Upper lobe of left lung (tissue), 6 donors: ENCODE measurements at regions not wholly inside any gene's neighbourhood (a gene's known extent, or its start where the extent isn't known, plus 50 kb on each side); places are given as distances from the start of the nearest gene placed in this dataset.

Experiments
- ATAC-seq, 2 donors: fragments of 200-7000 bp; cut with Tn5 transposase; one replicate each; pipeline ENCODE4 v1.9.1; 2022; ENCODE audit warnings: mild to moderate bottlenecking in 2 of 2, moderate library complexity in 2 of 2; ENCODE audit not compliant: low FRiP score in 2 of 2
- DNase-seq, 2 donors: peaks; one replicate each; pipeline ENCODE4 v3.0.0-alpha.2; 2019 to 2020
- H3K27ac ChIP-seq, 4 donors: fragments of 200-600 bp; sonication (generic); one replicate each; pipeline ENCODE4 v1.5.1; 2016 to 2019
- H3K27me3 ChIP-seq, 4 donors: fragments of 200-600 bp; sonication (generic); one replicate each; pipeline ENCODE4 v1.5.1; 2017 to 2019
- H3K36me3 ChIP-seq, 4 donors: fragments of 200-600 bp; sonication (generic); one replicate each; pipeline ENCODE4 v1.5.1; 2016 to 2019
- H3K4me1 ChIP-seq, 4 donors: fragments of 200-600 bp; sonication (generic); one replicate each; pipeline ENCODE4 v1.5.1; 2018 to 2019
- H3K4me3 ChIP-seq, 4 donors: fragments of 200-600 bp; sonication (generic); one replicate each; pipeline ENCODE4 v1.5.1; 2017 to 2019; ENCODE audit warnings: mild to moderate bottlenecking in 2 of 4, moderate library complexity in 1 of 4
- H3K9me3 ChIP-seq, 4 donors: fragments of 200-600 bp; sonication (generic); one replicate each; pipeline ENCODE4 v1.5.1; 2018 to 2019
- CTCF ChIP-seq, 6 experiments: fragments of 450-650 bp in 4 of 6; fragments of 200-600 bp in 2 of 6; sonication (generic) in 2 of 6; IDR thresholded peaks; one replicate each; pipeline ENCODE4 v1.5.1; 2016 to 2019; ENCODE audit warnings: antibody characterized with exemption in 6 of 6
- EP300 ChIP-seq, 4 donors: sonication (generic); formaldehyde crosslinking; IDR thresholded peaks; one replicate each; pipeline ENCODE4 v1.5.1; 2017; ENCODE audit warnings: antibody characterized with exemption in 4 of 4, control low read depth in 2 of 4
- POLR2A ChIP-seq, 4 donors: fragments of 450-650 bp; IDR thresholded peaks; one replicate each; pipeline ENCODE4 v1.5.1; 2016 to 2017; ENCODE audit warnings: antibody characterized with exemption in 4 of 4, mild to moderate bottlenecking in 2 of 4
- POLR2AphosphoS5 ChIP-seq, 2 donors: sonication (generic); formaldehyde crosslinking; IDR thresholded peaks; one replicate each; pipeline ENCODE4 v1.5.1; 2017; ENCODE audit warnings: antibody characterized with exemption in 2 of 2
- WGBS, 2 donors: methylation state at CpG; one replicate each; pipeline ENCODE4 v1.1.5; 2017 to 2018; 5-methylcytosine and 5-hydroxymethylcytosine counted together
- donor health status: DM: no; HTN: no; CAD: no; lungs with moderate emphysema.
- donor health status: DM: no; HTN: yes; CAD: no; lungs with severe emphysema.

- WGBS, 2 donors, result 82 to 87% methylated on average over 7 to 11 of the region's 11 CpGs
- ATAC-seq, result peak; percentile 12 to 15
Measured at GRCh38 chr16:48452991-48453760, 68.0 kb upstream of the SIAH1 start.

GRCh38 chr16:48451323-48451722, 66.1 kb upstream of the SIAH1 start:
- no peak overlapping the region for H3K4me3 ChIP-seq
- WGBS, 2 donors, result 94 to 98% methylated on average over 8 of the region's 8 CpGs
- DNase-seq, result peak in 1 of 2 donors; percentile 8

More at GRCh38 chr16:48452991-48453760, 68.0 kb upstream of the SIAH1 start:
- DNase-seq, result peak in 1 of 2 donors; percentile 49
- TF ChIP-seq POLR2A (IDR thresholded peaks at IDR 0.05) (no peak), EP300 (IDR thresholded peaks at IDR 0.05) (no peak), CTCF (IDR thresholded peaks at IDR 0.05) (no peak), POLR2AphosphoS5 (IDR thresholded peaks at IDR 0.05) (no peak)
- Histone ChIP-seq H3K4me1 (no peaks in the 10 kb centered on the region), H3K9me3 (no peaks in the 10 kb centered on the region), H3K36me3 (no peaks in the 10 kb centered on the region), H3K27ac (no peak overlapping the region), H3K27me3 (no peaks in the 10 kb centered on the region), H3K4me3 (no peak overlapping the region)

GRCh38 chr16:48450367-48450766, 65.2 kb upstream of the SIAH1 start:
- no peaks in the 10 kb centered on the region for H3K36me3 ChIP-seq
- H3K27ac ChIP-seq, result no peak overlapping the region
- peaks cover under 1 to 4% (median 1%) of the 10 kb centered on the region in 4 donors for H3K4me1 ChIP-seq
- H3K9me3 ChIP-seq, result no peaks in the 10 kb centered on the region
- TF ChIP-seq EP300 (IDR thresholded peaks at IDR 0.05) (no peak), POLR2A (IDR thresholded peaks at IDR 0.05) (no peak), POLR2AphosphoS5 (IDR thresholded peaks at IDR 0.05) (no peak), CTCF (IDR thresholded peaks at IDR 0.05) (no peak)
- H3K27me3 ChIP-seq, result no peaks in the 10 kb centered on the region
- H3K4me3 ChIP-seq, result no peak overlapping the region
- DNase-seq (no peak), ATAC-seq (no peak)
- WGBS, 2 donors, result 0 to 29% methylated on average over 1 of the region's 1 CpG

More at GRCh38 chr16:48451323-48451722, 66.1 kb upstream of the SIAH1 start:
- Histone ChIP-seq H3K27ac (no peak overlapping the region), H3K9me3 (no peaks in the 10 kb centered on the region), H3K27me3 (no peaks in the 10 kb centered on the region), H3K4me1 (no peaks in the 10 kb centered on the region), H3K36me3 (no peaks in the 10 kb centered on the region)
- TF ChIP-seq POLR2AphosphoS5 (IDR thresholded peaks at IDR 0.05) (no peak), EP300 (IDR thresholded peaks at IDR 0.05) (no peak), CTCF (IDR thresholded peaks at IDR 0.05) (no peak), POLR2A (IDR thresholded peaks at IDR 0.05) (no peak)
- no peak for ATAC-seq

- TF ChIP-seq CTCF (IDR thresholded peaks at IDR 0.05), result no peak
- no peak for TF ChIP-seq POLR2A (IDR thresholded peaks at IDR 0.05)
- no peak for TF ChIP-seq POLR2AphosphoS5 (IDR thresholded peaks at IDR 0.05)
- no peak for TF ChIP-seq EP300 (IDR thresholded peaks at IDR 0.05)
- H3K27me3 ChIP-seq, result no peaks in the 10 kb centered on the region
- no peaks in the 10 kb centered on the region for H3K9me3 ChIP-seq
- peaks cover 7 to 16% (median 11%) of the 10 kb centered on the region in 4 donors for H3K4me1 ChIP-seq
- H3K4me3 ChIP-seq, result no peak overlapping the region
- 92 to 97% methylated on average over 9 of the region's 9 CpGs for WGBS, 2 donors
- ATAC-seq (no peak), DNase-seq (peak in 1 of 2 donors; percentile 18)
- H3K36me3 ChIP-seq, result no peaks in the 10 kb centered on the region
- H3K27ac ChIP-seq, result no peak overlapping the region
Measured at GRCh38 chr16:48448841-48449481, 63.7 kb upstream of the SIAH1 start.
